Smooth muscle cell (in vitro differentiated cells): ENCODE measurements at regions not wholly inside any gene's neighbourhood (a gene's known extent, or its start where the extent isn't known, plus 50 kb on each side); places are given as distances from the start of the nearest gene placed in this dataset.

Source experiments
- DNase-seq: peaks from one replicate; lab custom pipeline; 2025; ENCODE audit not compliant: unreplicated experiment; lab: John Stamatoyannopoulos, UW
- H2AFZ ChIP-seq: fragments of 200-600 bp; sonication (generic); 2 replicates; pipeline ENCODE4 v1.6.0; 2016; ENCODE audit warnings: antibody characterized with exemption, low read depth, mild to moderate bottlenecking
- H3F3A ChIP-seq: fragments of 200-600 bp; sonication (generic); 2 replicates; pipeline ENCODE4 v1.6.0; 2017; ENCODE audit warnings: antibody characterized with exemption, low read depth
- H3K27ac ChIP-seq: fragments of 200-600 bp; sonication (generic); 2 replicates; pipeline ENCODE4 v1.5.1; 2016; ENCODE audit warnings: low read depth, mild to moderate bottlenecking
- H3K27me3 ChIP-seq: fragments of 200-600 bp; sonication (generic); 2 replicates; pipeline ENCODE4 v1.6.1; 2016; ENCODE audit warnings: low read depth, mild to moderate bottlenecking
- H3K36me3 ChIP-seq: fragments of 200-600 bp; sonication (generic); 2 replicates; pipeline ENCODE4 v1.5.1; 2016; ENCODE audit warnings: low read depth
- H3K4me1 ChIP-seq: fragments of 200-600 bp; sonication (generic); 2 replicates; pipeline ENCODE4 v1.5.1; 2016; ENCODE audit warnings: low read depth
- H3K4me2 ChIP-seq: fragments of 200-600 bp; sonication (generic); 2 replicates; pipeline ENCODE4 v1.6.0; 2016; ENCODE audit warnings: mild to moderate bottlenecking
- H3K4me3 ChIP-seq: fragments of 200-600 bp; sonication (generic); 2 replicates; pipeline ENCODE4 v1.5.1; 2016; ENCODE audit warnings: mild to moderate bottlenecking
- H3K79me2 ChIP-seq: fragments of 200-600 bp; sonication (generic); 2 replicates; pipeline ENCODE4 v1.6.0; 2016; ENCODE audit warnings: low read depth, mild to moderate bottlenecking
- H3K9ac ChIP-seq: fragments of 200-600 bp; sonication (generic); 2 replicates; pipeline ENCODE4 v1.6.0; 2016; ENCODE audit warnings: low read depth
- H3K9me3 ChIP-seq: fragments of 200-600 bp; sonication (generic); replicated peaks from 2 replicates; pipeline ENCODE4 v1.5.1; 2016; ENCODE audit warnings: low read depth
- H4K20me1 ChIP-seq: fragments of 200-600 bp; sonication (generic); 2 replicates; pipeline ENCODE4 v1.6.0; 2016; ENCODE audit warnings: low read depth
- WGBS: methylation state at CpG from one replicate; pipeline ENCODE4 v1.1.7; 2016; ENCODE audit warnings: low lambda C conversion rate; 5-methylcytosine and 5-hydroxymethylcytosine counted together
- TF ChIP-seq, protein P1 (sequence below): fragments of 200-600 bp; sonication (generic); IDR thresholded peaks from 2 replicates; pipeline ENCODE4 v1.5.1; 2017; ENCODE audit warnings: borderline replicate concordance, mild to moderate bottlenecking, antibody characterized with exemption; ENCODE audit not compliant: insufficient read depth, poor library complexity, severe bottlenecking

GRCh38 chr1:232894436-232894835 is 56.0 kb upstream of the NTPCR start:
- Histone ChIP-seq H3K9me3 (no peaks in the 10 kb centered on the region), H3F3A (no peaks in the 10 kb centered on the region), H3K4me1 (no peaks in the 10 kb centered on the region), H3K27ac (no peak overlapping the region), H4K20me1 (no peaks in the 10 kb centered on the region), H3K4me3 (no peak overlapping the region), H3K79me2 (no peaks in the 10 kb centered on the region), H3K9ac (no peak overlapping the region), H2AFZ (no peak overlapping the region), H3K4me2 (no peak overlapping the region), H3K36me3 (no peaks in the 10 kb centered on the region), H3K27me3 (no peaks in the 10 kb centered on the region)
- 96% methylated on average over 3 of the region's 3 CpGs for WGBS
- DNase-seq = no peak
- TF ChIP-seq, protein P1, sequence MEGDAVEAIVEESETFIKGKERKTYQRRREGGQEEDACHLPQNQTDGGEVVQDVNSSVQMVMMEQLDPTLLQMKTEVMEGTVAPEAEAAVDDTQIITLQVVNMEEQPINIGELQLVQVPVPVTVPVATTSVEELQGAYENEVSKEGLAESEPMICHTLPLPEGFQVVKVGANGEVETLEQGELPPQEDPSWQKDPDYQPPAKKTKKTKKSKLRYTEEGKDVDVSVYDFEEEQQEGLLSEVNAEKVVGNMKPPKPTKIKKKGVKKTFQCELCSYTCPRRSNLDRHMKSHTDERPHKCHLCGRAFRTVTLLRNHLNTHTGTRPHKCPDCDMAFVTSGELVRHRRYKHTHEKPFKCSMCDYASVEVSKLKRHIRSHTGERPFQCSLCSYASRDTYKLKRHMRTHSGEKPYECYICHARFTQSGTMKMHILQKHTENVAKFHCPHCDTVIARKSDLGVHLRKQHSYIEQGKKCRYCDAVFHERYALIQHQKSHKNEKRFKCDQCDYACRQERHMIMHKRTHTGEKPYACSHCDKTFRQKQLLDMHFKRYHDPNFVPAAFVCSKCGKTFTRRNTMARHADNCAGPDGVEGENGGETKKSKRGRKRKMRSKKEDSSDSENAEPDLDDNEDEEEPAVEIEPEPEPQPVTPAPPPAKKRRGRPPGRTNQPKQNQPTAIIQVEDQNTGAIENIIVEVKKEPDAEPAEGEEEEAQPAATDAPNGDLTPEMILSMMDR = no peak

DNA sequence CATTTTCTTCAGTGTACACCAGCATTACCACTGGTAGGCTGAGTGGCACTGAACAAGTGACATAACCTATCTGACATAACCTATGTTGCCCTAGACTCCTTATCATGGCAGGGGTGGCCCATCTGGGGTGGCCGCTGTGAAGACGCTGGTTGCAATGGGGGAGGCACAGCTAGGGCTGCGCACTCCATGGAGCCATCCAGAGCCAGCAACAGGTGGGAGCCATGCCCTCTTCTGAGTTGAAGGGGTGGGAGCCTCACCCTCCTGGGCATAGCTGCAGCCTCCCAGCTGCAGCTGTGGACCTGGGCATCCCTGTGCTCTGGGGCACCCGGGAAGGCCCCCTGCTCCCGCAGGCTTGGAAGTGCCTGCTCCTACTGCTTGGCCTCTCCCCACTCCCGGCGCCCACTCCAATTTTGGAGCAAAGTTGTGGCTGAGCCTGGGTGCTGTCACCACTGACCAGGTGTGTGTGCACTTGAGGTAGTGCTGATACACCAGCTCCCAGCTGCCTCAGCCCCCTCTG is 52.4 kb upstream of the NTPCR start:
- Histone ChIP-seq H3F3A (no peaks in the 10 kb centered on the region), H3K27ac (no peak overlapping the region), H2AFZ (no peak overlapping the region), H3K36me3 (no peaks in the 10 kb centered on the region), H3K4me1 (peaks cover 9% of the 10 kb centered on the region), H4K20me1 (no peaks in the 10 kb centered on the region), H3K4me3 (no peak overlapping the region), H3K9ac (no peak overlapping the region), H3K79me2 (no peaks in the 10 kb centered on the region), H3K4me2 (no peak overlapping the region), H3K27me3 (no peaks in the 10 kb centered on the region), H3K9me3 (no peaks in the 10 kb centered on the region)
- WGBS = 91% methylated on average over 7 of the region's 7 CpGs
- no peak for DNase-seq
- TF ChIP-seq, protein P1 = no peak

DNA sequence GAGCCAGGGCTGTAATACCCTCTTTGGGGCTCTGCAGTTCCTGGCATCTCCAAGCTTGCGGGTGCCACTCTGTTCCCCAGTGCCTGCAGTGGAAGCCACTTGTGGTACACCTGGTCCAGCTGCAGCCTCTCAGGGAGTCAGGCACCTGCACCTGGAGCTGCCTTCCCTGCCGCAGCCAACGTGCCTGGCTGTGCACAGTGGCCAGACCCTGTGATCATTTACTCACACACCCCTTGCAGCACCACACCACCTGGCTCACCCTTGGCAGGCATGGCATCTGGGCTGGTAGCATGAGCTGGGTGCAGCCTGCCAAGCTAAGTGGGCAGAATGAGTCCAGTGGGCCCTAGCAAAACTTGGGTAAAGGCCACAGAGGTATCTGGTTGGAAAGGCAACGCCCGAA is 51.1 kb upstream of the NTPCR start:
- TF ChIP-seq, protein P1 = no peak
- Histone ChIP-seq H3K9me3 (no peaks in the 10 kb centered on the region), H3K4me2 (no peak overlapping the region), H3K79me2 (no peaks in the 10 kb centered on the region), H3K27me3 (no peaks in the 10 kb centered on the region), H4K20me1 (no peaks in the 10 kb centered on the region), H3K9ac (no peak overlapping the region), H3K27ac (no peak overlapping the region), H2AFZ (no peak overlapping the region), H3K4me3 (no peak overlapping the region), H3F3A (no peaks in the 10 kb centered on the region), H3K36me3 (no peaks in the 10 kb centered on the region), H3K4me1 (peaks cover 9% of the 10 kb centered on the region)
- DNase-seq = no peak
- 77% methylated on average over 5 of the region's 5 CpGs for whole genome bisulfite sequencing

DNA sequence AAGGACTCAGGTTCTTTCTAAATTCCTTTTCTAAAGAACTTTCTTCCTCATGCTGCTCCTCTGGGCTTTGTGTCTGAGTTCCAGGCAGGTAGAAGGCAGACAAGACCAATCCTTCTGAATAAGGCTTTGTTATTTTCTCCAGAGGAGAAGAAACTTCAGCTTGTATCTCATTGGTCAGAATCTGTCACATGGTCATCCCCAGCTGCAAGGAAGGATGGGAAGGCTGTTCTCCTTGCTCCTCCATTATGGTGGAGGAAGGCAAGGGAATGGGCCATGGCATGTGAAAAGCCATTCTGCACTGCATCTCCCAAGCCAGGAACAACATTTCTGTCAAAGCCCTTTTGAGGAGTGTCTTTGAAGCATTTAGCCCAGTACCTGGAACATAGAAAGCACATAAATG is 50.6 kb upstream of the NTPCR start:
- TF ChIP-seq, protein P1 = no peak
- H3K27ac ChIP-seq = no peak overlapping the region
- no peaks in the 10 kb centered on the region for H3K79me2 ChIP-seq
- no peaks in the 10 kb centered on the region for H3K9me3 ChIP-seq
- H3K9ac ChIP-seq = no peak overlapping the region
- H4K20me1 ChIP-seq = no peaks in the 10 kb centered on the region
- H3K4me1 ChIP-seq = peaks cover 9% of the 10 kb centered on the region
- no peak overlapping the region for H3K4me3 ChIP-seq
- H2AFZ ChIP-seq = no peak overlapping the region
- H3K36me3 ChIP-seq = no peaks in the 10 kb centered on the region
- DNase-seq = no peak
- H3F3A ChIP-seq = no peaks in the 10 kb centered on the region
- H3K27me3 ChIP-seq = no peaks in the 10 kb centered on the region
- no peak overlapping the region for H3K4me2 ChIP-seq
